GM12892 (cell line): ENCODE measurements at regions not wholly inside any gene's neighbourhood (a gene's known extent, or its start where the extent isn't known, plus 50 kb on each side); places are given as distances from the start of the nearest gene placed in this dataset.
"Not testable (repeated sequence)": the region's sequence is repeated elsewhere in the genome, so short reads cannot be mapped to it uniquely, and the experiment has no call there.

Experiments
- DNase-seq: peaks from one replicate; pipeline ENCODE4 v3.0.0; 2011; ENCODE audit not compliant: insufficient read length
- FAIRE-seq: peaks from 2 replicates; lab custom pipeline; 2011; peaks lifted over from hg19 to GRCh38; lab: Jason Lieb, UNC
- POLR2A ChIP-seq: IDR thresholded peaks from 2 replicates; pipeline ENCODE4 v1.6.1; 2011; ENCODE audit warnings: low read depth, low read length, control low read depth
- POLR2AphosphoS5 ChIP-seq: IDR thresholded peaks from 2 replicates; pipeline ENCODE4 v1.6.1; 2011; ENCODE audit warnings: low read depth, low read length, control low read depth
- TAF1 ChIP-seq: IDR thresholded peaks from 2 replicates; pipeline ENCODE4 v1.6.1; 2011; ENCODE audit warnings: low read depth, mild to moderate bottlenecking, control low read depth, low read length, borderline replicate concordance

GRCh38 chr4:42785817-42786216, 106.7 kb upstream of the GRXCR1 start:
- DNase-seq (no peak), FAIRE-seq (no peak)
- TF ChIP-seq POLR2AphosphoS5 (no peak), TAF1 (no peak), POLR2A (no peak)

- FAIRE-seq (no peak), DNase-seq (no peak)
- TF ChIP-seq POLR2AphosphoS5: no peak
- no peak for TF ChIP-seq TAF1
- TF ChIP-seq POLR2A: no peak
Observed at GRCh38 chr4:42781315-42781714, 111.2 kb upstream of the GRXCR1 start.

GRCh38 chr4:42778349-42778748, 114.2 kb upstream of the GRXCR1 start:
- FAIRE-seq (no peak), DNase-seq (no peak)

GRCh38 chr4:42768125-42768748, 111.3 kb upstream of the ATP8A1 start:
- DNase-seq (no peak), FAIRE-seq (no peak)

More at GRCh38 chr4:42778349-42778748, 114.2 kb upstream of the GRXCR1 start:
- TF ChIP-seq POLR2AphosphoS5: no peak
- no peak for TF ChIP-seq TAF1
- no peak for TF ChIP-seq POLR2A

GRCh38 chr4:42767669-42768068, 110.8 kb upstream of the ATP8A1 start:
- no peak for DNase-seq
- FAIRE-seq: no peak
- TF ChIP-seq POLR2A: no peak
- TF ChIP-seq TAF1: no peak
- TF ChIP-seq POLR2AphosphoS5: no peak

More at GRCh38 chr4:42768125-42768748, 111.3 kb upstream of the ATP8A1 start:
- no peak for TF ChIP-seq POLR2A
- TF ChIP-seq TAF1: no peak

GRCh38 chr4:42761804-42762203, 104.9 kb upstream of the ATP8A1 start:
- no peak for TF ChIP-seq POLR2AphosphoS5
- no peak for TF ChIP-seq TAF1
- no peak for TF ChIP-seq POLR2A
- no peak for FAIRE-seq
- no peak for DNase-seq

GRCh38 chr4:42754965-42755364, 98.1 kb upstream of the ATP8A1 start:
- not testable (repeated sequence) for FAIRE-seq, DNase-seq

- no peak for TF ChIP-seq POLR2AphosphoS5
- no peak for TF ChIP-seq TAF1
- TF ChIP-seq POLR2A: no peak
- FAIRE-seq: no peak
- no peak for DNase-seq
Observed at GRCh38 chr4:42751587-42751986, 94.7 kb upstream of the ATP8A1 start.

GRCh38 chr4:42750856-42751255, 94.0 kb upstream of the ATP8A1 start:
- no peak for TF ChIP-seq TAF1
- TF ChIP-seq POLR2A: no peak
- TF ChIP-seq POLR2AphosphoS5: no peak
- DNase-seq (no peak), FAIRE-seq (no peak)

- FAIRE-seq (no peak), DNase-seq (no peak)
- TF ChIP-seq POLR2A (no peak), POLR2AphosphoS5 (no peak), TAF1 (no peak)
Observed at GRCh38 chr4:42750091-42750490, 93.2 kb upstream of the ATP8A1 start.

- FAIRE-seq: no peak
- no peak for DNase-seq
- no peak for TF ChIP-seq POLR2A
- no peak for TF ChIP-seq POLR2AphosphoS5
- TF ChIP-seq TAF1: no peak
Observed at GRCh38 chr4:42747971-42748370, 91.1 kb upstream of the ATP8A1 start.

GRCh38 chr4:42736527-42737195, 79.8 kb upstream of the ATP8A1 start:
- no peak for DNase-seq
- FAIRE-seq: no peak
- no peak for TF ChIP-seq TAF1
- no peak for TF ChIP-seq POLR2A
- no peak for TF ChIP-seq POLR2AphosphoS5
